Endothelial cell of umbilical vein (primary cell): ENCODE measurements at regions not wholly inside any gene's neighbourhood (a gene's known extent, or its start where the extent isn't known, plus 50 kb on each side); places are given as distances from the start of the nearest gene placed in this dataset.

Experiments
- EZH2 ChIP-seq: IDR thresholded peaks from 2 replicates; pipeline ENCODE4 v1.6.1; 2012; ENCODE audit warnings: borderline replicate concordance, low read depth, mild to moderate bottlenecking, moderate library complexity, low read length, inconsistent platforms; ENCODE audit not compliant: severe bottlenecking
- FOS ChIP-seq: IDR thresholded peaks from 2 replicates; pipeline ENCODE4 v1.6.1; 2011; ENCODE audit warnings: mild to moderate bottlenecking, low read length, moderate library complexity, borderline replicate concordance; ENCODE audit not compliant: insufficient read depth
- GATA2 ChIP-seq: IDR thresholded peaks from 2 replicates; pipeline ENCODE4 v1.7.0; 2011; ENCODE audit warnings: low read depth, mild to moderate bottlenecking, moderate library complexity, mixed read lengths, low read length; ENCODE audit not compliant: insufficient read length, insufficient read depth
- JUN ChIP-seq: IDR thresholded peaks from 2 replicates; pipeline ENCODE4 v1.6.1; 2011; ENCODE audit warnings: borderline replicate concordance, low read depth; ENCODE audit not compliant: insufficient read length, insufficient read depth
- MYC ChIP-seq: IDR thresholded peaks from one replicate; pipeline ENCODE4 v1.6.1; 2011; ENCODE audit warnings: mild to moderate bottlenecking, low read depth, low read length
- POLR2A ChIP-seq: IDR thresholded peaks from 2 replicates; pipeline ENCODE4 v1.6.1; 2012; ENCODE audit warnings: low read depth, mild to moderate bottlenecking, control low read depth, low read length
- POLR2AphosphoS5 ChIP-seq: IDR thresholded peaks from 2 replicates; pipeline ENCODE4 v1.6.1; 2012; ENCODE audit warnings: low read depth, mild to moderate bottlenecking, control low read depth, low read length, moderate library complexity; ENCODE audit not compliant: insufficient read depth
- TF ChIP-seq, protein P1 (sequence below), 2 donors: IDR thresholded peaks; 1 replicate in 1 of 2; 2 replicates in 1 of 2; pipeline ENCODE4 v1.5.1; 2011; ENCODE audit warnings: low read length in 2 of 2, mild to moderate bottlenecking in 2 of 2, moderate library complexity in 2 of 2, control low read depth in 1 of 2, inconsistent platforms in 1 of 2, low read depth in 1 of 2; ENCODE audit not compliant: insufficient read depth in 1 of 2; ENCODE audit errors: extremely low read depth in 1 of 2
- TF ChIP-seq, protein P2 (sequence below): IDR thresholded peaks from 2 replicates; pipeline ENCODE4 v1.6.1; 2011; ENCODE audit not compliant: insufficient read depth, insufficient read length

DNA sequence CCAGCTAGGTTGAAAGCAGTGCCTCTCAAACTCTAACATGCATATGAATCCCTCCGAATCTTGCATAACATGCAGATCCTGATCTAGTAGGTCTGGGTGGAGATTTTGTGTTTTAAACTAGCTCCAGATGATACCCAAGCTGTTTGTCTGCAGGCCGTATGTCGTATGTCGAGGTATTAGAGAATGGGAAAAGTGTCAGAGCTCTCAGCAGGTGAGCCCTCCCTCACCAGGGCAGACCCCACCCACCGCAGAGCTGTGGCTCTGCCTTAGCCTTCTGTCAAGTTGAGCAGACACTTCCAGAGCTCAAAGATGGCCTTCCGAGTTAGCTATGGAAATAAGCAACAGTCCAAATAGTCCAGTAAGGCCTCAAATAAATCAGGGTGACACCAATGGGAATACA, 83.2 kb upstream of the MAP3K1 start:
- TF ChIP-seq, protein P1, sequence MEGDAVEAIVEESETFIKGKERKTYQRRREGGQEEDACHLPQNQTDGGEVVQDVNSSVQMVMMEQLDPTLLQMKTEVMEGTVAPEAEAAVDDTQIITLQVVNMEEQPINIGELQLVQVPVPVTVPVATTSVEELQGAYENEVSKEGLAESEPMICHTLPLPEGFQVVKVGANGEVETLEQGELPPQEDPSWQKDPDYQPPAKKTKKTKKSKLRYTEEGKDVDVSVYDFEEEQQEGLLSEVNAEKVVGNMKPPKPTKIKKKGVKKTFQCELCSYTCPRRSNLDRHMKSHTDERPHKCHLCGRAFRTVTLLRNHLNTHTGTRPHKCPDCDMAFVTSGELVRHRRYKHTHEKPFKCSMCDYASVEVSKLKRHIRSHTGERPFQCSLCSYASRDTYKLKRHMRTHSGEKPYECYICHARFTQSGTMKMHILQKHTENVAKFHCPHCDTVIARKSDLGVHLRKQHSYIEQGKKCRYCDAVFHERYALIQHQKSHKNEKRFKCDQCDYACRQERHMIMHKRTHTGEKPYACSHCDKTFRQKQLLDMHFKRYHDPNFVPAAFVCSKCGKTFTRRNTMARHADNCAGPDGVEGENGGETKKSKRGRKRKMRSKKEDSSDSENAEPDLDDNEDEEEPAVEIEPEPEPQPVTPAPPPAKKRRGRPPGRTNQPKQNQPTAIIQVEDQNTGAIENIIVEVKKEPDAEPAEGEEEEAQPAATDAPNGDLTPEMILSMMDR (IDR thresholded peaks at IDR 0.05; ENCODE audit: extremely low read depth in 1 of 2, insufficient read depth in 1 of 2, low read depth in 1 of 2, low read length in 2 of 2) = no peak
- TF ChIP-seq POLR2AphosphoS5 = no peak
- TF ChIP-seq GATA2 = no peak
- TF ChIP-seq EZH2 = no peak
- no peak for TF ChIP-seq POLR2A
- TF ChIP-seq, protein P2, sequence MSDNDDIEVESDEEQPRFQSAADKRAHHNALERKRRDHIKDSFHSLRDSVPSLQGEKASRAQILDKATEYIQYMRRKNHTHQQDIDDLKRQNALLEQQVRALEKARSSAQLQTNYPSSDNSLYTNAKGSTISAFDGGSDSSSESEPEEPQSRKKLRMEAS = no peak
- TF ChIP-seq MYC = no peak
- TF ChIP-seq FOS = no peak
- TF ChIP-seq JUN = no peak
